Adipocyte (in vitro differentiated cells): ENCODE measurements at regions not wholly inside any gene's neighbourhood (a gene's known extent, or its start where the extent isn't known, plus 50 kb on each side); places are given as distances from the start of the nearest gene placed in this dataset.
"Not testable (repeated sequence)": the region's sequence is repeated elsewhere in the genome, so short reads cannot be mapped to it uniquely, and the experiment has no call there.

ENCODE experiments used
- DNase-seq: peaks from one replicate; pipeline ENCODE4 v3.0.0-alpha.2; 2015; ENCODE audit warnings: low read depth
- H3K27me3 ChIP-seq: replicated peaks from 2 replicates; pipeline ENCODE4 v1.7.0; 2013; ENCODE audit warnings: mild to moderate bottlenecking, low read length, moderate library complexity; ENCODE audit not compliant: control insufficient read depth, insufficient read depth
- H3K36me3 ChIP-seq: 2 replicates; pipeline ENCODE4 v1.7.0; 2013; ENCODE audit warnings: low read length, mild to moderate bottlenecking, moderate library complexity; ENCODE audit not compliant: control insufficient read depth, insufficient read depth, severe bottlenecking
- H3K4me1 ChIP-seq: 2 replicates; pipeline ENCODE4 v1.7.0; 2013; ENCODE audit warnings: mild to moderate bottlenecking, low read length, moderate library complexity; ENCODE audit not compliant: control insufficient read depth, insufficient read depth
- H3K4me3 ChIP-seq: 2 replicates; pipeline ENCODE4 v1.7.0; 2013; ENCODE audit warnings: mild to moderate bottlenecking, low read length, moderate library complexity
- H3K9ac ChIP-seq: 2 replicates; pipeline ENCODE4 v1.7.0; 2013; ENCODE audit warnings: mild to moderate bottlenecking, low read length, moderate library complexity
- H3K9me3 ChIP-seq: 2 replicates; pipeline ENCODE4 v1.7.0; 2013; ENCODE audit warnings: mild to moderate bottlenecking, low read length, moderate library complexity; ENCODE audit not compliant: control insufficient read depth

DNA sequence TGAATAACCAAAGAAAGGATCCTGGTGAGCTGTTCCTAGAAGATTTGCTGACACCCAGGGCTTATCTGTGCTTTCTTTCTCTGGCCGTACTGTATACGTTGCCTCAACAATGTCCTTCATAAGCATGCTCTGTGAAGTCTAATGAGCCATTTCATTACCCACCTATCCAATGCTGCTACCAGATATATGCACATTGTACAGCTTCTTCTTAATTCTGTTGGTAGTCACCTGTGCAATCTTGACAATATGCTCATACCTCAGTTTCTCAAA lies 731.8 kb upstream of the NCAM2 start:
- no peaks in the 10 kb centered on the region for H3K4me1 ChIP-seq
- no peak overlapping the region for H3K9ac ChIP-seq
- no peak for DNase-seq
- H3K4me3 ChIP-seq, result no peak overlapping the region
- no peaks in the 10 kb centered on the region for H3K27me3 ChIP-seq
- H3K9me3 ChIP-seq, result peaks cover 3% of the 10 kb centered on the region
- no peaks in the 10 kb centered on the region for H3K36me3 ChIP-seq

DNA sequence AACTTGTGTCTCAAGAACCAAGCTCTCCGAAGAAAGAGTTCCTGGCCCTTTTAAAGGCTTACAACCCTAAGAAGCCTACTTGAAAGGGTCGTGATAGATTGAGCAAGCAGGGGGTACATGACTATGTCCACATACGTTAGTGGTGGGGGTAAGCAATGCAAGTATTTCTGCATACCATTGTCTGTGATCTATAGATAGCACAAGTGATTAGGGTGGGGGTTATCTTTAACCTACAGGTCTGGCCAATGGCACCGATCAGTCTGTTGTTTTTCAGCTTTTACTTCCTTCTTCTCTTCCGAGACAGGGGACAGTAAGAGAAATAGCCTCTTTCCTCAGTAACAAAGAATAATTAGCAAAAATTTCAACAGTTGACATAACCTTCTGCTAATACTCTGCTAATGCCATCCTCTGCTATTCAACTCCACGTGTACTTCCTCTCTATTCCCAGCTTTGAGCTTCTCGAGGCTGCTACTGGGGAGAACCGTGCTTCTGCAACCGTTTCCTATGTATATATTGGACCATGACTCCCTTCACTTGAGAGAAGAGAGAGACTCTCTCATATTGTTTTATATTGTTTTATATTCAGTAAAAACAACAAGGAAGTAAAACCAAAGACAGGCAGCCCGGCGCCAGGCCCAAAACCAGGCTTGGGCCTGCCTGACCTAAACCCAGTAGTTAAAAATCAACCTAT lies 727.7 kb upstream of the NCAM2 start:
- Histone ChIP-seq H3K36me3 (no peaks in the 10 kb centered on the region), H3K27me3 (no peaks in the 10 kb centered on the region), H3K4me3 (no peak overlapping the region), H3K9ac (no peak overlapping the region), H3K4me1 (no peaks in the 10 kb centered on the region), H3K9me3 (peaks cover 3% of the 10 kb centered on the region)
- DNase-seq, result no peak

DNA sequence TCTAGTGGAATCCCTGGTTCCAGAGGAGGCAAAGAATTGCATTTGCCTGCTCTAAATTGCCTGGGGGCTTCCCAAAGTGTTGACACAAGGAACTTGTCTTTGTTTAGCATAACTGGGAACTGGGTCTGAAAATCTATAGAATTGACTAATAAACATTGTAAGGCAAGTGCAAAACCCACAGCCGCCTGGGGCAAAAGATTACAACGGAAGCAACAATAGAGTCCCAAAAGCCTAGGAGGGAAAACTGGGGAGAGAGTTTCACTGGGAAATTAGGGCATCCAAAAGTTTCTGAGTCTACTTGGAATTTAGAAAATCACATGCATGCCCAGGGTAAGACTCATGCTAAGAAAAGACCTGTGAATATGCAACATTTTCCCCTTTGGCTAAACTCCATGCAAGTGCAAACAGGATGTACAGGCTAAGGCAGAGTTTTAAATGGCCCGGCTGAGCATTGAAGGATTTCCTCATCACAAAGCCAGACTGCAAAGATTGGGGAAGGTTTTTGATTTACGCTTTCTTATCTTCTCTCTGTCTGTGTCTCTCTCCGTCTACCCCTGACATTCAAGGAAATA lies 725.3 kb upstream of the NCAM2 start:
- Histone ChIP-seq H3K27me3 (no peaks in the 10 kb centered on the region), H3K4me3 (no peak overlapping the region), H3K9me3 (no peaks in the 10 kb centered on the region), H3K4me1 (no peaks in the 10 kb centered on the region), H3K9ac (no peak overlapping the region), H3K36me3 (no peaks in the 10 kb centered on the region)
- DNase-seq, result no peak

- Histone ChIP-seq H3K4me1 (no peaks in the 10 kb centered on the region), H3K27me3 (no peaks in the 10 kb centered on the region), H3K36me3 (no peaks in the 10 kb centered on the region), H3K9me3 (no peaks in the 10 kb centered on the region), H3K9ac (no peak overlapping the region), H3K4me3 (no peak overlapping the region)
- no peak for DNase-seq
Measured at GRCh38 chr21:20276377-20276776, 721.8 kb upstream of the NCAM2 start.

DNA sequence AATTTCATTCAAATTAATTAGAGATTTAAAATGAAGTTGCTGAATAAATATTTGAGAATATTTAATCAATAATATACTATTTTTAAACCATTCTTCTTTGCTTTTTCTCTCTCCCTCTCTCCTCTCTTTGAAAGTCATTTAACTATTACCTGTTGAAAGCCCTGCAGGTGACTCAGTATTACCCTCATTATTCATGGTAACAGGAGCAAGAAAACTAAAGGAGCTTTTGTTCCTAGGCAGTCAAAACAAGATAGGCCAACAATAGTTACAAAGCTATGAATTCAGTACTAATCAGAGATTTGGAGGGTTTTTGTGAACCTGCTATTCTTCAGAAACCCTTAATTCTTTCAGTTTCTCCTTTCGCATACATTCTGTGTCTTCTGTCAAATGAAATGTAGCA lies 721.3 kb upstream of the NCAM2 start:
- Histone ChIP-seq H3K4me1 (no peaks in the 10 kb centered on the region), H3K9me3 (no peaks in the 10 kb centered on the region), H3K27me3 (no peaks in the 10 kb centered on the region), H3K9ac (no peak overlapping the region), H3K36me3 (no peaks in the 10 kb centered on the region), H3K4me3 (no peak overlapping the region)
- DNase-seq, result no peak

DNA sequence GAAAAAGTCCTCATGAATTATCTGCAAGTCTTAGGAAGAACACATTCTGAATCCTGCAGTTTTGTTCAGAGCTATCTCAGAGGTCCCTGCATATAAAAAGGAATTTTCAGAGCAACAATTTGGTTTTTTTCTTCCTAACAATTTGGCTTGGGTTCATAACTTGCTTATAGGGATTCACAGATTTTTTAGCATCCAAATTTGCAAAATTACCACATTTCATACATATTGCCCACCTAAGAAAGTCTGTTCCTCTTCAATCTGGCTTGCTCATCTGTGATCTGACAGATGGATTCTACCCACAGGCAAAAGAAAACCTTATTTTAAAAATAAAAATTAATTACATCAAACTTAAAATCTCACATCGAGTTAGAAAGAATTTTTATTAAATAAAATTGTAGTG lies 714.4 kb upstream of the NCAM2 start:
- Histone ChIP-seq H3K9ac (no peak overlapping the region), H3K4me3 (no peak overlapping the region)
- no peak for DNase-seq

GRCh38 chr21:20292280-20292679 lies 705.9 kb upstream of the NCAM2 start:
- Histone ChIP-seq H3K27me3 (no peaks in the 10 kb centered on the region), H3K4me3 (no peak overlapping the region), H3K9ac (no peak overlapping the region), H3K36me3 (no peaks in the 10 kb centered on the region), H3K9me3 (no peaks in the 10 kb centered on the region), H3K4me1 (no peaks in the 10 kb centered on the region)
- DNase-seq, result no peak

More for the DNA sequence above, 714.4 kb upstream of the NCAM2 start:
- no peaks in the 10 kb centered on the region for H3K36me3 ChIP-seq
- H3K27me3 ChIP-seq, result no peaks in the 10 kb centered on the region
- no peaks in the 10 kb centered on the region for H3K4me1 ChIP-seq
- H3K9me3 ChIP-seq, result no peaks in the 10 kb centered on the region

DNA sequence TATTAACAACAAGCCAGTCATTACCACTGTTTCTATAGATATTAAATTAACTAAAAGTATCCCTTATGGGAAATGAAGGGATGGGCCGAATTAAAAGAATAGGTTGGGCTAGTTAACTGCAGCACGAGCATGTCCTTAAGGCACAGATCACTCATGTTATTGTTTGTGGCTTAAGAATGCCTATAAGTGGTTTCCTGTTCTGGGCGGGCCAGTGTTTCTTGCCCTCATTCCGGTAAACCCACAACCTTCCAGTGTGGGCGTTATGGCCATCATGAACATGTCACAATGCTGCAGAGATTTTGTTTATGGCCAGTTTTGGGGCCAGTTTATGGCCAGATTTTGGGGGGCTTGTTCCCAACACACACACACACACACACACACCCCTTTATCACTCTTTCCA lies 705.4 kb upstream of the NCAM2 start:
- H3K9me3 ChIP-seq, H3K4me1 ChIP-seq, H3K36me3 ChIP-seq, DNase-seq, H3K9ac ChIP-seq, H3K27me3 ChIP-seq, H3K4me3 ChIP-seq: not testable (repeated sequence)

- no peak for DNase-seq
- no peak overlapping the region for H3K4me3 ChIP-seq
- no peaks in the 10 kb centered on the region for H3K27me3 ChIP-seq
- no peaks in the 10 kb centered on the region for H3K4me1 ChIP-seq
- no peak overlapping the region for H3K9ac ChIP-seq
- H3K9me3 ChIP-seq, result no peaks in the 10 kb centered on the region
- H3K36me3 ChIP-seq, result no peaks in the 10 kb centered on the region
Measured at GRCh38 chr21:20301395-20301794, 696.8 kb upstream of the NCAM2 start.

DNA sequence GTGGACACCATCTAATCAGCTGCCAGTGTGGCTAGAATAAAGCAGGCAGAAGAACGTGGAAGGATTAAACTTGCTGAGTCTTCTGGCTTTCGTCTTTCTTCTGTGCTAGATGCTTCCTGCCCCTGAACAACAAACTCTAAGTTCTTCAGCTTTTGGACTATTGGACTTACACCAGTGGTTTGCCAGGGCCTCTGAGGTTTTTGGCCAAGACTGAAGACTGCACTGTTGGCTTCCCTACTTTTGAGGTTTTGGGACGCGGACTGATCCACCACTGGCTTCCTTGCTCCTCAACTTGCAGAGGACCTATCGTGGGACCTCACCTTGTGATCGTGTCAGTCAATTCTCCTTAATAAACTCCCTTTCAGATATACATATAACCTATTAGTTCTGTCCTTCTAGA lies 696.1 kb upstream of the NCAM2 start:
- H3K36me3 ChIP-seq, result no peaks in the 10 kb centered on the region
- H3K4me3 ChIP-seq, result no peak overlapping the region
- no peaks in the 10 kb centered on the region for H3K9me3 ChIP-seq
- no peak overlapping the region for H3K9ac ChIP-seq
- no peaks in the 10 kb centered on the region for H3K4me1 ChIP-seq
- H3K27me3 ChIP-seq, result no peaks in the 10 kb centered on the region
- DNase-seq, result no peak

- Histone ChIP-seq H3K9me3 (no peaks in the 10 kb centered on the region), H3K4me3 (no peak overlapping the region), H3K27me3 (no peaks in the 10 kb centered on the region), H3K4me1 (no peaks in the 10 kb centered on the region), H3K36me3 (no peaks in the 10 kb centered on the region), H3K9ac (no peak overlapping the region)
- DNase-seq, result no peak
Measured at GRCh38 chr21:20306836-20307235, 691.4 kb upstream of the NCAM2 start.
